ENCODE measurements at regions not wholly inside any gene's neighbourhood (a gene's known extent, or its start where the extent isn't known, plus 50 kb on each side); places are given as distances from the start of the nearest gene placed in this dataset.
"Not testable (repeated sequence)": the region's sequence is repeated elsewhere in the genome, so short reads cannot be mapped to it uniquely, and the experiment has no call there.

- Histone ChIP-seq H3K36me3 (ENCODE audit: control insufficient read depth in 2 of 2, insufficient read depth in 2 of 2, low read length in 2 of 2) (no peaks in the 10 kb centered on the region), H3K9ac (ENCODE audit: low read depth in 1 of 2, low read length in 2 of 2) (no peak overlapping the region), H3K4me1 (ENCODE audit: control insufficient read depth in 2 of 2, insufficient read depth in 2 of 2, low read length in 2 of 2) (no peaks in the 10 kb centered on the region), H3K27me3 (ENCODE audit: control insufficient read depth in 2 of 2, insufficient read depth in 2 of 2, low read length in 2 of 2) (no peaks in the 10 kb centered on the region), H3K9me3 (ENCODE audit: control insufficient read depth in 2 of 2, low read length in 2 of 2) (no peaks in the 10 kb centered on the region), H3K4me3 (ENCODE audit: low read length in 2 of 2) (no peak overlapping the region), H3K27ac (ENCODE audit: low read depth in 2 of 2, low read length in 2 of 2) (no peak overlapping the region)
Observed at GRCh38 chr1:4482526-4482925, 171.9 kb upstream of the AJAP1 start.

- Histone ChIP-seq H3K4me1 (ENCODE audit: control insufficient read depth in 2 of 2, insufficient read depth in 2 of 2, low read length in 2 of 2) (no peaks in the 10 kb centered on the region), H3K36me3 (ENCODE audit: control insufficient read depth in 2 of 2, insufficient read depth in 2 of 2, low read length in 2 of 2) (no peaks in the 10 kb centered on the region), H3K9me3 (ENCODE audit: control insufficient read depth in 2 of 2, low read length in 2 of 2) (no peaks in the 10 kb centered on the region), H3K27me3 (ENCODE audit: control insufficient read depth in 2 of 2, insufficient read depth in 2 of 2, low read length in 2 of 2) (no peaks in the 10 kb centered on the region), H3K4me3 (ENCODE audit: low read length in 2 of 2) (no peak overlapping the region), H3K9ac (ENCODE audit: low read depth in 1 of 2, low read length in 2 of 2) (no peak overlapping the region), H3K27ac (ENCODE audit: low read depth in 2 of 2, low read length in 2 of 2) (no peak overlapping the region)
Observed at GRCh38 chr1:4483021-4483625, 171.3 kb upstream of the AJAP1 start.

GRCh38 chr1:4485398-4485797 is 169.0 kb upstream of the AJAP1 start:
- Histone ChIP-seq H3K4me1 (ENCODE audit: control insufficient read depth in 2 of 2, insufficient read depth in 2 of 2, low read length in 2 of 2) (no peaks in the 10 kb centered on the region), H3K4me3 (ENCODE audit: low read length in 2 of 2) (no peak overlapping the region), H3K27ac (ENCODE audit: low read depth in 2 of 2, low read length in 2 of 2) (no peak overlapping the region), H3K27me3 (ENCODE audit: control insufficient read depth in 2 of 2, insufficient read depth in 2 of 2, low read length in 2 of 2) (no peaks in the 10 kb centered on the region), H3K36me3 (ENCODE audit: control insufficient read depth in 2 of 2, insufficient read depth in 2 of 2, low read length in 2 of 2) (no peaks in the 10 kb centered on the region), H3K9ac (ENCODE audit: low read depth in 1 of 2, low read length in 2 of 2) (no peak overlapping the region), H3K9me3 (ENCODE audit: control insufficient read depth in 2 of 2, low read length in 2 of 2) (no peaks in the 10 kb centered on the region)

- no peaks in the 10 kb centered on the region for H3K9me3 ChIP-seq (ENCODE audit: control insufficient read depth in 2 of 2, low read length in 2 of 2)
- H3K27me3 ChIP-seq (ENCODE audit: control insufficient read depth in 2 of 2, insufficient read depth in 2 of 2, low read length in 2 of 2), result no peaks in the 10 kb centered on the region
- H3K4me1 ChIP-seq (ENCODE audit: control insufficient read depth in 2 of 2, insufficient read depth in 2 of 2, low read length in 2 of 2), result no peaks in the 10 kb centered on the region
- H3K27ac ChIP-seq (ENCODE audit: low read depth in 2 of 2, low read length in 2 of 2), result no peak overlapping the region
- H3K36me3 ChIP-seq (ENCODE audit: control insufficient read depth in 2 of 2, insufficient read depth in 2 of 2, low read length in 2 of 2), result no peaks in the 10 kb centered on the region
- no peak overlapping the region for H3K9ac ChIP-seq (ENCODE audit: low read depth in 1 of 2, low read length in 2 of 2)
- no peak overlapping the region for H3K4me3 ChIP-seq (ENCODE audit: low read length in 2 of 2)
Observed at GRCh38 chr1:4485878-4486277, 168.5 kb upstream of the AJAP1 start.

GRCh38 chr1:4486408-4487120 is 167.8 kb upstream of the AJAP1 start:
- Histone ChIP-seq H3K9ac (ENCODE audit: low read depth in 1 of 2, low read length in 2 of 2) (no peak overlapping the region), H3K4me1 (ENCODE audit: control insufficient read depth in 2 of 2, insufficient read depth in 2 of 2, low read length in 2 of 2) (no peaks in the 10 kb centered on the region), H3K4me3 (ENCODE audit: low read length in 2 of 2) (no peak overlapping the region), H3K27ac (ENCODE audit: low read depth in 2 of 2, low read length in 2 of 2) (no peak overlapping the region), H3K36me3 (ENCODE audit: control insufficient read depth in 2 of 2, insufficient read depth in 2 of 2, low read length in 2 of 2) (no peaks in the 10 kb centered on the region), H3K9me3 (ENCODE audit: control insufficient read depth in 2 of 2, low read length in 2 of 2) (no peaks in the 10 kb centered on the region), H3K27me3 (ENCODE audit: control insufficient read depth in 2 of 2, insufficient read depth in 2 of 2, low read length in 2 of 2) (no peaks in the 10 kb centered on the region)

GRCh38 chr1:4488018-4488417 is 166.4 kb upstream of the AJAP1 start:
- H3K9ac ChIP-seq (ENCODE audit: low read depth in 1 of 2, low read length in 2 of 2), result no peak overlapping the region
- H3K27ac ChIP-seq (ENCODE audit: low read depth in 2 of 2, low read length in 2 of 2), result no peak overlapping the region
- no peak overlapping the region for H3K4me3 ChIP-seq (ENCODE audit: low read length in 2 of 2)
- H3K36me3 ChIP-seq (ENCODE audit: control insufficient read depth in 2 of 2, insufficient read depth in 2 of 2, low read length in 2 of 2), result no peaks in the 10 kb centered on the region
- H3K27me3 ChIP-seq (ENCODE audit: control insufficient read depth in 2 of 2, insufficient read depth in 2 of 2, low read length in 2 of 2), result no peaks in the 10 kb centered on the region
- H3K4me1 ChIP-seq (ENCODE audit: control insufficient read depth in 2 of 2, insufficient read depth in 2 of 2, low read length in 2 of 2), result no peaks in the 10 kb centered on the region
- no peaks in the 10 kb centered on the region for H3K9me3 ChIP-seq (ENCODE audit: control insufficient read depth in 2 of 2, low read length in 2 of 2)

GRCh38 chr1:4489486-4489885 is 164.9 kb upstream of the AJAP1 start:
- Histone ChIP-seq H3K4me3 (ENCODE audit: low read length in 2 of 2) (no peak overlapping the region), H3K27me3 (ENCODE audit: control insufficient read depth in 2 of 2, insufficient read depth in 2 of 2, low read length in 2 of 2) (no peaks in the 10 kb centered on the region), H3K4me1 (ENCODE audit: control insufficient read depth in 2 of 2, insufficient read depth in 2 of 2, low read length in 2 of 2) (no peaks in the 10 kb centered on the region), H3K27ac (ENCODE audit: low read depth in 2 of 2, low read length in 2 of 2) (no peak overlapping the region), H3K9ac (ENCODE audit: low read depth in 1 of 2, low read length in 2 of 2) (no peak overlapping the region), H3K9me3 (ENCODE audit: control insufficient read depth in 2 of 2, low read length in 2 of 2) (no peaks in the 10 kb centered on the region), H3K36me3 (ENCODE audit: control insufficient read depth in 2 of 2, insufficient read depth in 2 of 2, low read length in 2 of 2) (no peaks in the 10 kb centered on the region)

GRCh38 chr1:4489992-4490391 is 164.4 kb upstream of the AJAP1 start:
- not testable (repeated sequence) for H3K9me3 ChIP-seq (ENCODE audit: control insufficient read depth in 2 of 2, low read length in 2 of 2); H3K27me3 ChIP-seq (ENCODE audit: control insufficient read depth in 2 of 2, insufficient read depth in 2 of 2, low read length in 2 of 2)

GRCh38 chr1:4494027-4494426 is 160.4 kb upstream of the AJAP1 start:
- H3K27me3 ChIP-seq (ENCODE audit: control insufficient read depth in 2 of 2, insufficient read depth in 2 of 2, low read length in 2 of 2), result no peaks in the 10 kb centered on the region
- H3K4me1 ChIP-seq (ENCODE audit: control insufficient read depth in 2 of 2, insufficient read depth in 2 of 2, low read length in 2 of 2), result no peaks in the 10 kb centered on the region
- no peak overlapping the region for H3K4me3 ChIP-seq (ENCODE audit: low read length in 2 of 2)
- H3K9me3 ChIP-seq (ENCODE audit: control insufficient read depth in 2 of 2, low read length in 2 of 2), result no peaks in the 10 kb centered on the region
- no peaks in the 10 kb centered on the region for H3K36me3 ChIP-seq (ENCODE audit: control insufficient read depth in 2 of 2, insufficient read depth in 2 of 2, low read length in 2 of 2)
- H3K9ac ChIP-seq (ENCODE audit: low read depth in 1 of 2, low read length in 2 of 2), result no peak overlapping the region
- H3K27ac ChIP-seq (ENCODE audit: low read depth in 2 of 2, low read length in 2 of 2), result no peak overlapping the region

More at GRCh38 chr1:4489992-4490391, 164.4 kb upstream of the AJAP1 start:
- H3K9ac ChIP-seq (ENCODE audit: low read depth in 1 of 2, low read length in 2 of 2); H3K36me3 ChIP-seq (ENCODE audit: control insufficient read depth in 2 of 2, insufficient read depth in 2 of 2, low read length in 2 of 2); H3K27ac ChIP-seq (ENCODE audit: low read depth in 2 of 2, low read length in 2 of 2); H3K4me3 ChIP-seq (ENCODE audit: low read length in 2 of 2); H3K4me1 ChIP-seq (ENCODE audit: control insufficient read depth in 2 of 2, insufficient read depth in 2 of 2, low read length in 2 of 2): not testable (repeated sequence)

- H3K36me3 ChIP-seq (ENCODE audit: control insufficient read depth in 2 of 2, insufficient read depth in 2 of 2, low read length in 2 of 2), result no peaks in the 10 kb centered on the region
- no peaks in the 10 kb centered on the region for H3K4me1 ChIP-seq (ENCODE audit: control insufficient read depth in 2 of 2, insufficient read depth in 2 of 2, low read length in 2 of 2)
- H3K27ac ChIP-seq (ENCODE audit: low read depth in 2 of 2, low read length in 2 of 2), result no peak overlapping the region
- no peaks in the 10 kb centered on the region for H3K27me3 ChIP-seq (ENCODE audit: control insufficient read depth in 2 of 2, insufficient read depth in 2 of 2, low read length in 2 of 2)
- no peak overlapping the region for H3K9ac ChIP-seq (ENCODE audit: low read depth in 1 of 2, low read length in 2 of 2)
- no peaks in the 10 kb centered on the region for H3K9me3 ChIP-seq (ENCODE audit: control insufficient read depth in 2 of 2, low read length in 2 of 2)
- no peak overlapping the region for H3K4me3 ChIP-seq (ENCODE audit: low read length in 2 of 2)
Observed at GRCh38 chr1:4494558-4494957, 159.9 kb upstream of the AJAP1 start.
